Effector memory CD8-positive, alpha-beta T cell (primary cell): ENCODE measurements at regions not wholly inside any gene's neighbourhood (a gene's known extent, or its start where the extent isn't known, plus 50 kb on each side); places are given as distances from the start of the nearest gene placed in this dataset.
"Not testable (repeated sequence)": the region's sequence is repeated elsewhere in the genome, so short reads cannot be mapped to it uniquely, and the experiment has no call there.

Source experiments
- ATAC-seq: fragments of 150-1000 bp; cut with Tn5 transposase; replicated peaks from 2 replicates; pipeline ENCODE4 v1.10.0; 2021; ENCODE audit warnings: mild to moderate bottlenecking, moderate library complexity
- DNase-seq, 3 experiments: peaks; one replicate each; pipeline ENCODE4 v3.0.0; 2021
- H3K27ac Mint-ChIP-seq, 2 donors: one replicate each; pipeline ENCODE4 v1.8.0; 2022; ENCODE audit warnings: mild to moderate bottlenecking in 2 of 2, mixed read lengths in 2 of 2, moderate library complexity in 2 of 2
- H3K27me3 Mint-ChIP-seq, 2 donors: one replicate each; pipeline ENCODE4 v1.8.0; 2022; ENCODE audit warnings: mixed read lengths in 2 of 2
- H3K36me3 Mint-ChIP-seq: one replicate; pipeline ENCODE4 v1.8.0; 2022; ENCODE audit warnings: mild to moderate bottlenecking, moderate library complexity, mixed read lengths; ENCODE audit not compliant: insufficient read depth
- H3K4me1 Mint-ChIP-seq, 2 donors: one replicate each; pipeline ENCODE4 v1.8.0; 2022; ENCODE audit warnings: low read depth in 2 of 2, mixed read lengths in 2 of 2
- H3K4me3 Mint-ChIP-seq, 2 donors: one replicate each; pipeline ENCODE4 v1.8.0; 2022; ENCODE audit warnings: mild to moderate bottlenecking in 2 of 2, mixed read lengths in 2 of 2, moderate library complexity in 2 of 2
- H3K9me3 Mint-ChIP-seq, 2 donors: one replicate each; pipeline ENCODE4 v1.8.0; 2022; ENCODE audit warnings: mixed read lengths in 2 of 2

- not testable (repeated sequence) for H3K27ac Mint-ChIP-seq, H3K9me3 Mint-ChIP-seq, H3K36me3 Mint-ChIP-seq, H3K4me1 Mint-ChIP-seq, ATAC-seq, H3K27me3 Mint-ChIP-seq, DNase-seq, H3K4me3 Mint-ChIP-seq
Observed at GRCh38 chr10:36769741-36770140, 355.7 kb upstream of the ANKRD30A start.

- DNase-seq (no peak), ATAC-seq (no peak)
- Mint-ChIP-seq H3K4me1 (no peaks in the 10 kb centered on the region), H3K27me3 (no peaks in the 10 kb centered on the region), H3K4me3 (no peak overlapping the region), H3K27ac (no peak overlapping the region), H3K9me3 (peaks cover 0 to 3% of the 10 kb centered on the region in 2 donors), H3K36me3 (peaks cover 2% of the 10 kb centered on the region)
Observed at GRCh38 chr10:36766940-36767339, 358.5 kb upstream of the ANKRD30A start.

GRCh38 chr10:36766415-36766810 is 359.0 kb upstream of the ANKRD30A start:
- peaks cover 2% of the 10 kb centered on the region for H3K36me3 Mint-ChIP-seq
- DNase-seq (no peak), ATAC-seq (no peak)
- no peak overlapping the region for H3K4me3 Mint-ChIP-seq
- H3K27me3 Mint-ChIP-seq: no peaks in the 10 kb centered on the region
- H3K27ac Mint-ChIP-seq: no peak overlapping the region
- no peaks in the 10 kb centered on the region for H3K4me1 Mint-ChIP-seq
- H3K9me3 Mint-ChIP-seq: peaks cover 0 to 3% of the 10 kb centered on the region in 2 donors

GRCh38 chr10:36765782-36766414 is 359.5 kb upstream of the ANKRD30A start:
- DNase-seq (no peak), ATAC-seq (no peak)
- H3K4me1 Mint-ChIP-seq: no peaks in the 10 kb centered on the region
- H3K27me3 Mint-ChIP-seq: no peaks in the 10 kb centered on the region
- peaks cover 0 to 2% of the 10 kb centered on the region in 2 donors for H3K9me3 Mint-ChIP-seq
- H3K27ac Mint-ChIP-seq: no peak overlapping the region
- no peak overlapping the region for H3K4me3 Mint-ChIP-seq
- peaks cover 2% of the 10 kb centered on the region for H3K36me3 Mint-ChIP-seq

GRCh38 chr10:36764823-36765222 is 360.6 kb upstream of the ANKRD30A start:
- no peak overlapping the region for H3K27ac Mint-ChIP-seq
- H3K4me1 Mint-ChIP-seq: no peaks in the 10 kb centered on the region
- no peaks in the 10 kb centered on the region for H3K27me3 Mint-ChIP-seq
- peaks cover 0 to 2% of the 10 kb centered on the region in 2 donors for H3K9me3 Mint-ChIP-seq
- no peak for DNase-seq
- H3K36me3 Mint-ChIP-seq: peaks cover 2% of the 10 kb centered on the region
- ATAC-seq: no peak
- H3K4me3 Mint-ChIP-seq: no peak overlapping the region

GRCh38 chr10:36761121-36761520 is 364.3 kb upstream of the ANKRD30A start:
- no peaks in the 10 kb centered on the region for H3K4me1 Mint-ChIP-seq

GRCh38 chr10:36759141-36759805 is 366.1 kb upstream of the ANKRD30A start:
- no peaks in the 10 kb centered on the region for H3K36me3 Mint-ChIP-seq
- DNase-seq: no peak

More at GRCh38 chr10:36761121-36761520, 364.3 kb upstream of the ANKRD30A start:
- ATAC-seq: no peak
- Mint-ChIP-seq H3K9me3 (peaks cover 0 to 3% of the 10 kb centered on the region in 2 donors), H3K4me3 (no peak overlapping the region), H3K27ac (no peak overlapping the region), H3K27me3 (no peaks in the 10 kb centered on the region), H3K36me3 (no peaks in the 10 kb centered on the region)
- no peak for DNase-seq

GRCh38 chr10:36748128-36748871 is 377.1 kb upstream of the ANKRD30A start:
- H3K27ac Mint-ChIP-seq: no peak overlapping the region
- no peaks in the 10 kb centered on the region for H3K36me3 Mint-ChIP-seq
- DNase-seq (no peak), ATAC-seq (no peak)
- no peaks in the 10 kb centered on the region for H3K27me3 Mint-ChIP-seq
- no peaks in the 10 kb centered on the region for H3K4me1 Mint-ChIP-seq
- peaks cover 0 to 5% of the 10 kb centered on the region in 2 donors for H3K9me3 Mint-ChIP-seq
- H3K4me3 Mint-ChIP-seq: no peak overlapping the region

More at GRCh38 chr10:36759141-36759805, 366.1 kb upstream of the ANKRD30A start:
- Mint-ChIP-seq H3K4me3 (no peak overlapping the region), H3K4me1 (no peaks in the 10 kb centered on the region), H3K9me3 (peaks cover 0 to 6% of the 10 kb centered on the region in 2 donors), H3K27ac (no peak overlapping the region), H3K27me3 (no peaks in the 10 kb centered on the region)
- no peak for ATAC-seq

- ATAC-seq (no peak), DNase-seq (no peak)
- Mint-ChIP-seq H3K27ac (no peak overlapping the region), H3K36me3 (no peaks in the 10 kb centered on the region), H3K4me3 (no peak overlapping the region), H3K9me3 (peaks cover 0 to 4% of the 10 kb centered on the region in 2 donors), H3K27me3 (no peaks in the 10 kb centered on the region), H3K4me1 (no peaks in the 10 kb centered on the region)
Observed at GRCh38 chr10:36739884-36740445, 385.4 kb upstream of the ANKRD30A start.

- ATAC-seq (no peak), DNase-seq (no peak)
- Mint-ChIP-seq H3K4me1 (no peaks in the 10 kb centered on the region), H3K27ac (no peak overlapping the region), H3K27me3 (no peaks in the 10 kb centered on the region), H3K36me3 (no peaks in the 10 kb centered on the region), H3K9me3 (peaks cover under 1 to 4% of the 10 kb centered on the region in 2 donors), H3K4me3 (no peak overlapping the region)
Observed at GRCh38 chr10:36738738-36739431, 386.5 kb upstream of the ANKRD30A start.

GRCh38 chr10:36736311-36736710 is 389.1 kb upstream of the ANKRD30A start:
- Mint-ChIP-seq H3K4me1 (no peaks in the 10 kb centered on the region), H3K27ac (no peak overlapping the region), H3K4me3 (no peak overlapping the region), H3K9me3 (peaks cover 7 to 8% of the 10 kb centered on the region in 2 donors), H3K27me3 (no peaks in the 10 kb centered on the region), H3K36me3 (no peaks in the 10 kb centered on the region)
- DNase-seq (no peak), ATAC-seq (no peak)

GRCh38 chr10:36734590-36734989 is 390.8 kb upstream of the ANKRD30A start:
- H3K4me1 Mint-ChIP-seq, H3K4me3 Mint-ChIP-seq, H3K36me3 Mint-ChIP-seq, ATAC-seq, H3K27me3 Mint-ChIP-seq, H3K27ac Mint-ChIP-seq, DNase-seq: not testable (repeated sequence)
- peaks cover 10 to 14% of the 10 kb centered on the region in 2 donors for H3K9me3 Mint-ChIP-seq

- Mint-ChIP-seq H3K36me3 (no peaks in the 10 kb centered on the region), H3K4me3 (no peak overlapping the region), H3K27ac (no peak overlapping the region), H3K9me3 (peaks cover 13 to 25% of the 10 kb centered on the region in 2 donors), H3K27me3 (no peaks in the 10 kb centered on the region), H3K4me1 (no peaks in the 10 kb centered on the region)
- no peak for DNase-seq
- no peak for ATAC-seq
Observed at GRCh38 chr10:36730316-36730715, 395.1 kb upstream of the ANKRD30A start.
